ENCODE measurements at regions not wholly inside any gene's neighbourhood (a gene's known extent, or its start where the extent isn't known, plus 50 kb on each side); places are given as distances from the start of the nearest gene placed in this dataset.

DNA sequence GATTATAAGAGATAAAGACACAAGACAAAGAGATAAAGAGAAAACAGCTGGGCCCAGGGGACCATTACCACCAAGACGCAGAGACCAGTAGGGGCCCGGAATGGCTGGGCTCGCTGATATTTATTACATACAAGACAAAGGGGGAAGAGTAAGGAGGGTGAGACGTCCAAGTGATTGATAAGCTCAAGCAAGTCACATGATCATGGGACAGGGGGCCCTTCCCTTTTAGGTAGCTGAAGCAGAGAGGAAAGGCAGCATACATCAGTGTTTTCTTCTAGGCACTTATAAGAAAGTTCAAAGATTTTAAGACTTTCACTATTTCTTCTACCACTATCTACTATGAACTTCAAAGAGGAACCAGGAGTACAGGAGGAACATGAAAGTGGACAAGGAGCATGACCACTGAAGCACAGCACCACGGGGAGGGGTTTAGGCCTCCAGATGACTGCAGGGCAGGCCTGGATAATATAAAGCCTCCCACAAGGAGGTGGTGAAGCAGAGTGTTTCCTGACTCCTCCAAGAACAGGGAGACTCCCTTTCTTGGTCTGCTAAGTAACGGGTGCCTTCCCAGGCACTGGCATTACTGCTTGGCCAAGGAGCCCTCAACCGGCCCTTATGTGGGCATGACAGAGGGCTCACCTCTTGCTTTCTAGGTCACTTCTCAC lies 63.9 kb upstream of the ARL4D start:
- Histone ChIP-seq H3K4me3 (no peak overlapping the region), H3K36me3 (ENCODE audit: low read depth) (no peaks in the 10 kb centered on the region), H3K4me1 (ENCODE audit: low read depth) (no peaks in the 10 kb centered on the region), H3K9me3 (no peaks in the 10 kb centered on the region)
- intact Hi-C loops (cut with DNase I, micrococcal nuclease), result no loop called here
- TF ChIP-seq, protein P1, sequence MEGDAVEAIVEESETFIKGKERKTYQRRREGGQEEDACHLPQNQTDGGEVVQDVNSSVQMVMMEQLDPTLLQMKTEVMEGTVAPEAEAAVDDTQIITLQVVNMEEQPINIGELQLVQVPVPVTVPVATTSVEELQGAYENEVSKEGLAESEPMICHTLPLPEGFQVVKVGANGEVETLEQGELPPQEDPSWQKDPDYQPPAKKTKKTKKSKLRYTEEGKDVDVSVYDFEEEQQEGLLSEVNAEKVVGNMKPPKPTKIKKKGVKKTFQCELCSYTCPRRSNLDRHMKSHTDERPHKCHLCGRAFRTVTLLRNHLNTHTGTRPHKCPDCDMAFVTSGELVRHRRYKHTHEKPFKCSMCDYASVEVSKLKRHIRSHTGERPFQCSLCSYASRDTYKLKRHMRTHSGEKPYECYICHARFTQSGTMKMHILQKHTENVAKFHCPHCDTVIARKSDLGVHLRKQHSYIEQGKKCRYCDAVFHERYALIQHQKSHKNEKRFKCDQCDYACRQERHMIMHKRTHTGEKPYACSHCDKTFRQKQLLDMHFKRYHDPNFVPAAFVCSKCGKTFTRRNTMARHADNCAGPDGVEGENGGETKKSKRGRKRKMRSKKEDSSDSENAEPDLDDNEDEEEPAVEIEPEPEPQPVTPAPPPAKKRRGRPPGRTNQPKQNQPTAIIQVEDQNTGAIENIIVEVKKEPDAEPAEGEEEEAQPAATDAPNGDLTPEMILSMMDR (IDR thresholded peaks at IDR 0.05), result no peak
- ATAC-seq (no peak), DNase-seq (no peak)

DNA sequence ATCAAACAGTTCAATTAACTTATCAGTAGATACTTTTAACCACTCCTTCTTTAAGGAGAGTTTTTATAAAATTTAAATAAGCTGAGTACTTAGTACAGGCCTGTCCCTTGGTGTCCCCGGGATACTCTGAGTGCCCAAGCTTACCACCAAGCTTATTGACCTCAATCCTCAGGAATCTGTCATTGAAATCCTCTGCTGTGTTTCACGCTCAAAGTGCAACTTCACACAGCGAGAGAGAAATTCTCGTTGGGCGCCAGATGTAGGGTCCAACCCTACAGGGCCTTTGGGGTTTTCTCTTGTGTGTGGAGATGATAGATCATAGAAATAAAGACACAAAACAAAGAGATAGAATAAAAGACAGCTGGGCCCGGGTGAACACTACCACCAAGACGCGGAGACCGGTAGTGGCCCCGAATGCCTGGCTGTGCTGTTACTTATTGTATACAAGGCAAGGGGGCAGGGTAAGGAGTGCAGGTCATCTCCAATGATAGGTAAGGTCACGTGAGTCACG lies 65.3 kb upstream of the ARL4D start:
- no peaks in the 10 kb centered on the region for H3K4me1 ChIP-seq (ENCODE audit: low read depth)
- DNase-seq, result no peak
- TF ChIP-seq, protein P1 (IDR thresholded peaks at IDR 0.05), result no peak
- intact Hi-C loops (cut with DNase I, micrococcal nuclease), result no loop called here
- H3K9me3 ChIP-seq, result no peaks in the 10 kb centered on the region
- H3K4me3 ChIP-seq, result no peak overlapping the region
- no peak for ATAC-seq
- no peaks in the 10 kb centered on the region for H3K36me3 ChIP-seq (ENCODE audit: low read depth)

DNA sequence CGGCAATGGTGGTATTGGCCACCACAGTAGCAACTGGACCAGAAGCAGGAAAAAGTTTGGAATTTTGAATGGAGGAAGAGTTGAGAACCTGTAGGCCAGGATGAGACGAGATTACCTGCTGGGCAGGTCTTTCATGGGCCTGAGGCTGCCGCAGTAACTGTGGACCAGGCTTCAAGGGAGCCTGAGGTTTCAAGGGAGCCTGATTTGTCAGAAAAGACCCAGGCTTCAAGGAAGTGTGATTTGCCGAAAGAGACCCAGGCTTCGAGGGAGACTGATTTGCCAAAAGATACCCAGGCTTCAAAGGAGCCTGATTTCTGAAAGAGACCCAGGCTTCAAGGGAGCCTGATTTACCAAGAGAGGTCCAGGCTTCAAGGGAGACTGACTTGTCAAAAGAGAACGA lies 66.6 kb upstream of the ARL4D start:
- TF ChIP-seq, protein P1 (IDR thresholded peaks at IDR 0.05), result no peak
- H3K9me3 ChIP-seq, result no peaks in the 10 kb centered on the region
- no peaks in the 10 kb centered on the region for H3K36me3 ChIP-seq (ENCODE audit: low read depth)
- no peak overlapping the region for H3K4me3 ChIP-seq
- DNase-seq, result no peak
- no peak for ATAC-seq
- intact Hi-C loops (cut with DNase I, micrococcal nuclease), result no loop called here
- H3K4me1 ChIP-seq (ENCODE audit: low read depth), result no peaks in the 10 kb centered on the region

DNA sequence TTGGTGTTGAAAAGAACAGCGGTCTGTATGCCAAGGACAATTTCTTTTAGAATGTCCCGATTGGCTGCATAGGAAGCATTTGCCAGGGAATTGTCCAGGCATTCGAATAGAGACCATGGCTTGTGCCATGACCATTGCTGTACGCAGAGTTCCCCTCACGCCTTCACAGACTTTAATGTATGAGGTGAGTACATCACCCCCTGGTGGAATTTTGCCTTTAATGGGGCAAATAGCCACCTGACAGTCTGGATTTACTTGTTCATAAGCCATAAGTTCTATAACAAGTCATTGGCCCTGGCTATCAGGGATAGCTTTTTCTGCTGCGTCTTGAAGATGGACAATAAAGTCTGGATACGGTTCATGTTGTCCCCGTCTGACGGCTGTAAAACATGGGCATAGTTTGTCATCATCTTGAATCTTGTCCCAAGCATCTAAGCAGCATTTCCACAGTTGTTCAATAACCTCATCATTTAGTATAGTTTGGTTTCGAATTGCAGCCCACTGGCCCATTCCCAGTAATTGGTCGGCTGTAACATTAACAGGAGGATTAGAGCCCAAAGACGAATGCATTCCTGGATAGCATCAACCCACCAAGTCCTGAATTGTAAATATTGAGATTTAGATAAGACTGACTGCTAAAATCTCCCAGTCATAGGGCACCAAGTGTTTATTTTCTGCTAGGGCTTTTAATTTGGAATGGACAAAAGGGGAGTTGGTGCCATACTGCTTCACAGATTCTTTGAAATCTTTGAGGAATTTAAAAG lies 67.7 kb upstream of the ARL4D start:
- DNase-seq, result no peak
- intact Hi-C loops (cut with DNase I, micrococcal nuclease), result no loop called here
- TF ChIP-seq, protein P1 (IDR thresholded peaks at IDR 0.05), result no peak
- no peak overlapping the region for H3K4me3 ChIP-seq
- ATAC-seq, result no peak
- H3K36me3 ChIP-seq (ENCODE audit: low read depth), result no peaks in the 10 kb centered on the region
- no peaks in the 10 kb centered on the region for H3K4me1 ChIP-seq (ENCODE audit: low read depth)
- no peaks in the 10 kb centered on the region for H3K9me3 ChIP-seq

DNA sequence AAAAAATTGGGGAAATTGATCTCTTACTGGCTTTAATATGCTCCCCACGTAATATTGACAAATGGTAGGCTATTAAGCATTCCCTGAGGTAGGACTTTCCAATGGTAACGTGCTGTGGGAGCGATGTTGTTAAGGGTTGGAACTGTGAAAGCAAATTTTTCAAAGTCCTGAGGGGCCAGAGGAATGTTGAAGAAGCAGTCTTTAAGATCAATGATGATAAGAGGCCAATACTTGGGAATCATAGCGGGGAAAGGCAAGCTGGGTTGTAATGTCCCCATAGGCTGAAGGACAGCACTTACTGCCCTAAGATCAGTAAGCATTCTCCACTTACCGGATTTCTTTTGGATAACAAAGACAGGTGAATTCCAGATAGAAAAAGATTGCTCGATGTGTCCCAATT lies 69.6 kb upstream of the ARL4D start:
- Histone ChIP-seq H3K4me1 (ENCODE audit: low read depth) (no peaks in the 10 kb centered on the region), H3K9me3 (no peaks in the 10 kb centered on the region), H3K4me3 (no peak overlapping the region), H3K36me3 (ENCODE audit: low read depth) (no peaks in the 10 kb centered on the region)
- TF ChIP-seq, protein P1 (IDR thresholded peaks at IDR 0.05), result no peak
- intact Hi-C loops (cut with DNase I, micrococcal nuclease), result no loop called here
- DNase-seq (no peak), ATAC-seq (no peak)
